Adrenal gland (tissue), 5 donors: ENCODE measurements at regions not wholly inside any gene's neighbourhood (a gene's known extent, or its start where the extent isn't known, plus 50 kb on each side); places are given as distances from the start of the nearest gene placed in this dataset.

ENCODE experiments used
- CTCF ChIP-seq, 6 experiments: fragments of 450-650 bp in 4 of 6; fragments of 200-600 bp in 2 of 6; sonication (generic) in 1 of 6; IDR thresholded peaks; 1 replicate in 5 of 6; 2 replicates in 1 of 6; pipeline versions ENCODE4 v1.5.1 to v1.8.0; 2016 to 2021; ENCODE audit warnings: antibody characterized with exemption in 6 of 6, mild to moderate bottlenecking in 2 of 6, moderate library complexity in 1 of 6
- POLR2A ChIP-seq, 2 donors: fragments of 450-650 bp; IDR thresholded peaks; one replicate each; pipeline ENCODE4 v1.6.1; 2017; ENCODE audit warnings: antibody characterized with exemption in 2 of 2, mild to moderate bottlenecking in 2 of 2, moderate library complexity in 1 of 2
- donor health status: DM: no; HTN: no; CAD: no.

- no peak for TF ChIP-seq CTCF (IDR thresholded peaks at IDR 0.05)
- TF ChIP-seq POLR2A (IDR thresholded peaks at IDR 0.05): no peak
Observed at GRCh38 chr16:82414476-82414875, 212.3 kb upstream of the CDH13 start.
